ENCODE measurements at regions not wholly inside any gene's neighbourhood (a gene's known extent, or its start where the extent isn't known, plus 50 kb on each side); places are given as distances from the start of the nearest gene placed in this dataset.

DNA sequence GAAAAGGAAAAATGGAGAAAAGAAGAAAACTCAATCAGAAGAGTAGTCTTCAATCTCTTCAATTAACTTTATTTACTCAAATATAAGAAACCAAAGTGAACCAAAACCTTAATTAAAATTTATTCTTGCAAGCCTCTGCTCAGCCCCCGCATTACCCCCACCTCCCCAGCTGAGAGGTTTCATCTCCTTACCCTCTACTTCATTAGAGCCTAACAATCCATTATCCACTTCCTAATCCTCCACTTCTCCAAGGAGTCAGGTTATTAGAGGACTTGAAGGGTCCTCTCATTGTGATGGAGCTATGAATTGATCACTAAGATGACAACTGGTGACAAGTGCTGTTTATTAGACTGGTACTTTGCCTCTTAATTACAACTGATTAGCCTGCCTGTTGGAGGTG lies 956.5 kb downstream of the TFAP2A start:
- no peak for DNase-seq

GRCh38 chr6:9455864-9456658 lies 958.8 kb downstream of the TFAP2A start:
- DNase-seq: no peak

- DNase-seq: no peak
These were observed 975.1 kb downstream of the TFAP2A start for GRCh38 chr6:9439621-9440330.

GRCh38 chr6:9437836-9438235 lies 977.0 kb downstream of the TFAP2A start:
- peak; percentile 79 for DNase-seq

DNA sequence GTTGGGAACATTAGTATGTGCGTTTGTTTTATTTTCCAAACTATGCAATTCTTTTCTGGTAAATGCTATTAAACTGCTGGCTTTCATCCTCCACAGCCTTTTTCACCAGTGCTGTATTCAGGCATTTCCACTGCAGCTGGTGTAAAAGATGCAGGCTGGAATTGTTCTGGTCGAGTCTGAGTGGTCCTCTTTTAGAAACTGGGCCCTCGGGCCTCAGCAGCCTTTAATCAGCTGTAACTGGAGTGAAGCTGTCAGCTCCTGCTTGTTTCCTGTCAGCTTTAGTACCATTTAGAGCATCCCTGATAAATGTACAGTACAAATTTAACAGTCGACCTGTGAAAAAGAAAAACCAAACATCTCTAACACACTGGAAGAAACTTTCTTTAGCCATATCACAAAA lies 979.6 kb downstream of the TFAP2A start:
- no peak for DNase-seq

GRCh38 chr6:9431945-9432344 lies 982.9 kb downstream of the TFAP2A start:
- no peak for DNase-seq

- DNase-seq: peak; percentile 73
These were observed 986.3 kb downstream of the TFAP2A start for GRCh38 chr6:9428421-9429172.

DNA sequence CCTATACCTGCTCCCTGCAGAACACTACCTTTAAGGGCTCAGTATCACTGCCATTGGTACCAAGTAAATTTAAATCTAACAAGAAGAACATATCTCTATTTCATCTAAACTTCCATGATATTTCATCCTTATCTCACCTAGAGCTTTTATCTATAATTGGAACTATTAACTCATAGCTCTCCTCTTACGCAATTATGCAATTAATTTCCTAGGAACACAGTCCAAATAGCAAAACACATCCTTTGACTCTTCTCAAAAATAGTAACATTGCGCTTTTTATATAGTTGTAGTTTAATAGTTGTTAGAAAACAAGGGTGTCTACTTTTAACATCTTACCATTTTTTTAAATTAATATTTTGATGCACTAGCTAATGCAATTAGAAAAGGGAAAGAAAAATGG lies 986.8 kb upstream of the SLC35B3 start:
- DNase-seq: no peak

DNA sequence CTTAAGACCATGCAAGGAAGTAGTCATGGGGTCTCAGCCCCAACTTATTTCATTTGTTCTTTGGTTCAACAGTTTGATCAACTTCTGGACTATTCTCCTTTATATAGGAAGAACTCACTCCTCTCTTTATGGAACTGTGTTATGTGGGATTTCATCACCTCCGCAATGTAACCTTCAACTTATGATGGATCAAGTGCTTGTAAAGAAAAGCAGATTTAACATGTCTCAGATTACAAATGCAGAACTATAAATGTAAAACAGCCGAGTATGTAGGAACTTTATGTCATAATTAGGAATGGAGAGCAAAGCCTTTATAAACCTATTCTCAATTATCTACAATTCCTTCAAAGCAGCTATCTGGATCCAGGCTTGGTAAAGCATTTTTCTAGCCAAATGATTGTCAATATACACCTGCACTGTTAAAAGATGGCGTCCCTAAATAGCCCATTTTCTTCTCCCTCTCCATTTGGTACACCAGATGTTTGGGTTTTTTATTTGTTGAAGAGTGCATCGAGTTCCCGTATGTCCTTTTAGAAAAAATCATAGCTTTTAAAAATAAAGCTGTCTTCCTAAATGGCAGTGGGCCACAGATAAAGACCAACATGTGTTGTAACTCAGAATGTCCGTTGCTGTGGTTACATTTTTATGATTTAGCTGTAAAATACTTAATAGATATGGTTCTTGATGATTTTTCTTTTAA lies 985.1 kb upstream of the SLC35B3 start:
- DNase-seq: no peak

DNA sequence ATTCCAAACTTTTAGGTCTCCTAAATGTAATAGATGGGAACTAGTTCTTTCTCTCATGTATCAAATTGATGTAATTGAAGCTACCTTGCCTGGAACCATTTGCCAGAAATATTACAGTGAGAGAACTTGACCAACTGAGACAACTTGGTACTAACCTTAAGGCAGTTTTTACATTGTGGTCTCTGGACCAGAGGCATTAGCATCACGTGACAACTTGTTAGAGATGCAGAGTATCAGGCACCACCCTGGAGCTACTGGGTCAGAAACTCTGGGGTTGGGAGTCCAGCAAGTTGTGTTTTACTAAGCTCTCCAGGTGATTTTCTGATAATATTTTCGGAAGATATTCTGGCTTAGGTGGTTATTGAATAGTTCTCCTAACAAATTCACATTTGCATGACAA lies 982.1 kb upstream of the SLC35B3 start:
- no peak for DNase-seq

DNA sequence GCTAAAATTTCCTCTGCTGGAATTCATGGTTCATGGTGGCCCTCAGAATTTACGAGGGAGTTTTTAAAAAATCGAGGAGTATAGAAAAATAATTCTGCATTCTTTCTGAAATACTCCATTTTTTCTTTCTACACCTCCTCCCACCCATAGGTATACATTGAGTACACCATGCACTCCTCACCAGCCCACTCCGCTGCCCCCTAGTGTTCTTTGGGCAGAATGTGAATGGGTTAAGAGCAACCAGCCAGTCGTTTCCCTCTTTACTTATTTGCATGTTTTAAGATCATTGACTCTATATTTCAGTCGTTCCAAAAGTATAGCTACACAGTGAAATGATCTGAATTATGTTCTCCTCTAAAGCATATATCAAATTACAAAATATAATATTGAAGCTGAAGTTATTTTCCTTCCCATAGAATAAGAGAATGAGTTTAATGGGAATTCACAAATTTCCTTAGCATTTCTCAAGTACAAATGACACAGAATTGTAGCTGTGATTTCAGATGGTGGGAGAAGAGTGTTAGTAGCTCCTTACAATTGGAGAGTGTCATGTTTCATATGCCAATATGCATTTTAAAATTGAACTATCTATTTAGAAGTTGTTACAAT lies 977.7 kb upstream of the SLC35B3 start:
- DNase-seq: peak; percentile 36

- peak; percentile 29 for DNase-seq
These were observed 973.8 kb upstream of the SLC35B3 start for GRCh38 chr6:9409126-9409525.

DNA sequence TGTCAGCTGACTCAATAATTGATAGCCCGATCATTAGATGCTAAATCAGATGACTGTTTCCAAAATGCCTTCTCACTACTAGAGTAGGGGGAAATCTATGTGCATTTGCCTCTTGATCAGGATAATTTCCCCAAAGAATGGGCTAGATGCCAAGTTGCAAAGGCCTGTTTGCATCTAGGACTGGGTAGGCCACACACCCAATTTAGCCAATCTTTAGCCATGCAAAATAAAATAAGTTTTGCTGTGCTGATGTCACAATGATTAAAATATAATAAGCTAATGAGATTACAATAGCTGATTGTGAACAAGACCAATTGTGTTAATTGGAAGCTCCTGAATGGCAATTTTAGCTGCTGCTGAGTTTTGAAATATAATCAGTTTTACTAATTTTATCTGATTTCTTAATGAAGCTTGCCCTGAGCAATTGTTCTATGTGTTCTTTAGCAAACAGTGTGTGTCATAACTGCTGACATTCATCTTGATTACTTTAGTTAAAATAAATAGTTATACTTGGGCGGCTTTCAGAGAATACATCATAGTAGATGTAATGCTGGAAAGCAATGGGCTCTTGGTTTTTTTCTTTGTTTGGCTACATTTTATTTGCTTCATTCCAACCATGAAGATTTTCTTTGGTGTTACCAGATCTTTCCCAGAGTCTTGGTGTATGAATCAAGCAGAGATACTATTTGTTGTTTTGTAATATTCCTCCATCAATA lies 973.2 kb upstream of the SLC35B3 start:
- no peak for DNase-seq

- no peak for DNase-seq
These were observed 970.5 kb upstream of the SLC35B3 start for GRCh38 chr6:9405825-9406224.

GRCh38 chr6:9405369-9405768 lies 970.0 kb upstream of the SLC35B3 start:
- DNase-seq: peak; percentile 82

DNA sequence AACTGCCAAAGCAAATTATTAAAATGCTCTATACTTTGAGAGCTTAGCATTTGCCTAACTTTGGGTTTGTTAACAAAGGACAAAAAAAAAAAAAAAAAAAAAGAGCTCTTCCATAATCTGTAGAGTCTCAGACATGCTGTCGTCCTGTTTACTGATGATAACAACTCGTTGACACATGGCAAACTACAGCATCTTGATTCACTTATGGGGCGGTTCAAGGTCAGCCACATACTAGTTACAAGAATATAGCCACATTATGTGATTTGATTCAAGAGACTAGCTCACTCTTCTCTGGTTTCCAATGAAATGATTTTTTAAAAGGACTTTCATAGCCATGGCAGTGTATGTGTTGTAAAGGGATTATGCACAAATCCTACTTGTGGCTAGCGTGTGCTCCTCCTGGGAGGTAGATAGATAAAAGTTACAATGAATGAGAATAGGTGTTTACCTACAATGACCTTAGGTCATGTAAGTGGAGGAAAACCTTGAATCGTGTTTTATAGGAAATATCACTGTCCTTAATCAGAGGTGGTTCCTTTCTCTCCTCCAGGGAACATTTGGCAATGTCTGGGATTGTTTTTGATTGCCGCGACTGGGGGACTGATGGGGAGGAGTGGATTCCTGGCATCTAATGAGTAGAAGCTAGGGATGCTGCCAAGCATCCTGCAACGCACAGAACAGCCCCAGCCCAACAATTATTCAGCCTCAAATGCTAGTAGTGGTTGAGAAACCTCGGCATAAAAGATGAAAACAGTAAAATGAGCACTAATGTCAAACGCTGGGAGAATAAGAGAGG lies 969.2 kb upstream of the SLC35B3 start:
- DNase-seq: no peak

GRCh38 chr6:9403736-9404135 lies 968.4 kb upstream of the SLC35B3 start:
- DNase-seq: no peak

- no peak for DNase-seq
These were observed 966.6 kb upstream of the SLC35B3 start for GRCh38 chr6:9401960-9402359.

GRCh38 chr6:9399916-9400315 lies 964.6 kb upstream of the SLC35B3 start:
- DNase-seq: no peak

DNA sequence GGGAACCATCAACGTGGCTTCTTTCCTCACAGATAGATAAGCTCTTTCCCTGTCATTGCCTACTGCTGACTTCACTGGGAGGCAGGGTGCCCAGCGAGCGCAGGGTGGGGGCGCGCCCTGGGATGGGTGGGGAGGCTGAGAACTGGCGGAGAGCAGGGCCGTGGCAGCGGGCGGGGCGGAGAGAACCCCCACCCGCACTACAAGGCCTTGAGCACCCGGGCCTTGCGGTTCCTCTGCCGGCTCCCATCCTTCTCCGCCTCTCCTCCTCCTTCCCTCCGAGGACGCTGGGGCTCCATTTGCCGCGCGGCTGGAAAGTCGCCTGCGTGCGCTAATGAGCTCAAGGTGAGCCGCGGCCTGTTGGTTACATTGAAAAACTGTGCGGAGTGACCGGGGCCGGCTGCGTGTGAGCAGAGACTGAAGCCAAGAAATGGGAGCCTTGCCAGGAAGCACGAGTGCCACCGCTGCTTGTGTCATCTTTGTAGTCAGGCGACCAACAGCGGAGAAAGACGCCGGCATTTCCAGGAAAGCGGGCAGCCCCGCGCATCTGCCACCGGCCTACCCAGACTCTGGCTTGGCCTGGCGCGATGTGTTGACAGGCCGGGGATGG lies 963.5 kb upstream of the SLC35B3 start:
- DNase-seq: peak; percentile 39

Data from fibroblast of skin of back (primary cell).